ENCODE measurements at regions not wholly inside any gene's neighbourhood (a gene's known extent, or its start where the extent isn't known, plus 50 kb on each side); places are given as distances from the start of the nearest gene placed in this dataset.
"Not testable (repeated sequence)": the region's sequence is repeated elsewhere in the genome, so short reads cannot be mapped to it uniquely, and the experiment has no call there.

- TF ChIP-seq CTCF (IDR thresholded peaks at IDR 0.05; ENCODE audit: partially characterized antibody, unreplicated experiment) = no peak
- no peak for DNase-seq
- H3K27me3 Mint-ChIP-seq (ENCODE audit: unreplicated experiment) = no peaks in the 10 kb centered on the region
- no peak overlapping the region for H3K4me3 Mint-ChIP-seq (ENCODE audit: unreplicated experiment)
- H3K36me3 Mint-ChIP-seq (ENCODE audit: unreplicated experiment) = peaks cover 29% of the 10 kb centered on the region
- H3K9me3 Mint-ChIP-seq (ENCODE audit: unreplicated experiment) = peaks cover 8% of the 10 kb centered on the region
- peaks cover 4% of the 10 kb centered on the region for H3K4me1 Mint-ChIP-seq (ENCODE audit: low read depth, unreplicated experiment)
- no peak overlapping the region for H3K27ac Mint-ChIP-seq (ENCODE audit: unreplicated experiment)
Observed at GRCh38 chr17:63295839-63296590, 150.1 kb downstream of the CYB561 start.

DNA sequence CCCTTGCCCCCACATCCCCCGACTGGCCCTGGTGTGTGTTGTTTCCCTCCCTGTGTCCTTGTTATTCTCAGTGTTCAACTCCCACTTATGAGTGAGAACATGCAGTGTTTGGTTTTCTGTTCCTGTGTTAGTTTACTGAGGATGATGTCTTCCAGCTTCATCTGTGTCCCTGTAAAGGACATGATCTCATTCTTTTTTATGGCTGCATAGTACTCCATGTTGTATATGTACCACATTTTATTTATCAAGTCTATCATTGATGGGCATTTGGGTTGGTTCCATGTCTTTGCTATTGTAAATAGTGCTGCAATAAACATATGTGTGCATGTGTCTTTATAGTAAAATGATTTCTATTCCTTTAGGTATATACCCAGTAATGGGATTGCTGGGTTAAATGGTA, 147.2 kb downstream of the CYB561 start:
- not testable (repeated sequence) for H3K27ac Mint-ChIP-seq (ENCODE audit: unreplicated experiment); H3K4me1 Mint-ChIP-seq (ENCODE audit: low read depth, unreplicated experiment); H3K4me3 Mint-ChIP-seq (ENCODE audit: unreplicated experiment); H3K27me3 Mint-ChIP-seq (ENCODE audit: unreplicated experiment); DNase-seq
- Mint-ChIP-seq H3K9me3 (ENCODE audit: unreplicated experiment) (peaks cover 12% of the 10 kb centered on the region), H3K36me3 (ENCODE audit: unreplicated experiment) (peaks cover 47% of the 10 kb centered on the region)

DNA sequence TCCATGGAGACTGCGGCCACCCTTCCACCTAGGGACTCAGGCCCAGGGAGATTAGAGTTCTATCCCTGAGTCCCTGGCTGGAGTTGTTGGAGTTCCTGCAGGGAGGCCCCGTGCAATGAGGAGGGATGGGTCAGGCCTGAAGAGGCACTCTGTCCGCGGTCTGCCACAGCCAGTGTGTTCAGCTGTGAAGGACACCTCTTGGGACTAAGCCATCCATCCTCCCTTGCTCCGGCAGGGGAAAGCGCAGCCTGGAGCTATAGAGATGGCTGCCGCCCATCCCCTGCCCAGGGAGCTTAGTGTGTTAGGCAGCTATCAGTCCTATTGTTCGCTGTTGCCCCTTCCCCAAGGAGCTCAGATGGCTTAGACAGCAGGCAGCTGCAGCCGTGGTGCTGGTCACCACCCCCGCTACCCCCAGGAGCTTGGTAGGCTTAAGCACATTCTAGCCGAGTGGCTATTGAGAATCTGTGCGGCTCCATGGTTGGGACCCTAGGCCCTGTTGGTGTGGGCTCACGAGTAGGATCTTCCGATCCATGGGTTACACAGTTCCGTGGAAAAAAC, 141.3 kb downstream of the CYB561 start:
- DNase-seq = peak; percentile 43

GRCh38 chr17:63305857-63306256, 140.2 kb downstream of the CYB561 start:
- no peak for DNase-seq
- peaks cover 34% of the 10 kb centered on the region for H3K36me3 Mint-ChIP-seq (ENCODE audit: unreplicated experiment)
- H3K4me1 Mint-ChIP-seq (ENCODE audit: low read depth, unreplicated experiment) = peaks cover 9% of the 10 kb centered on the region
- peaks cover 9% of the 10 kb centered on the region for H3K9me3 Mint-ChIP-seq (ENCODE audit: unreplicated experiment)
- H3K27me3 Mint-ChIP-seq (ENCODE audit: unreplicated experiment) = peaks cover 2% of the 10 kb centered on the region
- no peak for TF ChIP-seq CTCF (IDR thresholded peaks at IDR 0.05; ENCODE audit: partially characterized antibody, unreplicated experiment)
- H3K27ac Mint-ChIP-seq (ENCODE audit: unreplicated experiment) = peak overlapping the region; percentile 1
- H3K4me3 Mint-ChIP-seq (ENCODE audit: unreplicated experiment) = no peak overlapping the region

More for the DNA sequence above, 141.3 kb downstream of the CYB561 start:
- Mint-ChIP-seq H3K4me3 (ENCODE audit: unreplicated experiment) (no peak overlapping the region), H3K4me1 (ENCODE audit: low read depth, unreplicated experiment) (peaks cover 9% of the 10 kb centered on the region), H3K27ac (ENCODE audit: unreplicated experiment) (peak overlapping the region; percentile 82), H3K36me3 (ENCODE audit: unreplicated experiment) (peaks cover 31% of the 10 kb centered on the region), H3K27me3 (ENCODE audit: unreplicated experiment) (peaks cover 2% of the 10 kb centered on the region), H3K9me3 (ENCODE audit: unreplicated experiment) (peaks cover 11% of the 10 kb centered on the region)
- no peak for TF ChIP-seq CTCF (IDR thresholded peaks at IDR 0.05; ENCODE audit: partially characterized antibody, unreplicated experiment)

- no peak for DNase-seq
- Mint-ChIP-seq H3K36me3 (ENCODE audit: unreplicated experiment) (peaks cover 35% of the 10 kb centered on the region), H3K4me3 (ENCODE audit: unreplicated experiment) (no peak overlapping the region), H3K27ac (ENCODE audit: unreplicated experiment) (no peak overlapping the region), H3K27me3 (ENCODE audit: unreplicated experiment) (peaks cover 2% of the 10 kb centered on the region), H3K4me1 (ENCODE audit: low read depth, unreplicated experiment) (peaks cover 9% of the 10 kb centered on the region), H3K9me3 (ENCODE audit: unreplicated experiment) (peaks cover 6% of the 10 kb centered on the region)
- TF ChIP-seq CTCF (IDR thresholded peaks at IDR 0.05; ENCODE audit: partially characterized antibody, unreplicated experiment) = no peak
Observed at GRCh38 chr17:63306855-63307254, 139.3 kb downstream of the CYB561 start.

Measured in glutamatergic neuron (in vitro differentiated cells).